IMR-90 (cell line): ENCODE measurements at regions not wholly inside any gene's neighbourhood (a gene's known extent, or its start where the extent isn't known, plus 50 kb on each side); places are given as distances from the start of the nearest gene placed in this dataset.

ENCODE experiments used
- ATAC-seq: fragments of 200-7000 bp; cut with Tn5 transposase; 2 replicates; pipeline ENCODE4 v1.9.1; 2020; ENCODE audit warnings: low read depth, mild to moderate bottlenecking, moderate library complexity
- BruUV-seq: library from RNA; stranded (reverse); fragments of 400-500 nt; replicated peaks from 2 replicates; lab custom pipeline; 2021; lab: Mats Ljungman, UMichigan
- CTCF ChIA-PET: fragments of 300-600 bp; formaldehyde crosslinking; extraction: SDS; loops from one replicate; lab custom pipeline; 2021; ENCODE audit warnings: antibody characterized with exemption; lab: Yijun Ruan, JAX
- POLR2A ChIA-PET: fragments of 300-600 bp; sonication (Branson Sonifier 250); formaldehyde crosslinking; loops from one replicate; lab custom pipeline; 2022; ENCODE audit warnings: antibody characterized with exemption; ENCODE audit not compliant: unreplicated experiment; lab: Charles Lee
- DNase-seq: peaks from one replicate; pipeline ENCODE4 v3.0.0; 2013
- H2AFZ ChIP-seq: replicated peaks from 2 replicates; pipeline ENCODE3; 2013; ENCODE audit warnings: low read length, mild to moderate bottlenecking; ENCODE audit not compliant: poor library complexity
- H2AK5ac ChIP-seq: 2 replicates; pipeline ENCODE4 v1.6.1; 2013; ENCODE audit warnings: low read depth, low read length, inconsistent platforms
- H2AK9ac ChIP-seq: replicated peaks from 2 replicates; pipeline ENCODE3; 2013; ENCODE audit warnings: mild to moderate bottlenecking, low read depth, low read length, moderate library complexity; ENCODE audit not compliant: poor library complexity
- H2BK120ac ChIP-seq: 2 replicates; pipeline ENCODE4 v1.6.1; 2013; ENCODE audit warnings: low read depth, low read length, inconsistent platforms
- H2BK15ac ChIP-seq: 3 replicates; pipeline ENCODE4 v1.6.1; 2013; ENCODE audit warnings: low read depth, low read length, inconsistent platforms
- H2BK20ac ChIP-seq: 2 replicates; pipeline ENCODE4 v1.6.1; 2013; ENCODE audit warnings: low read depth, mild to moderate bottlenecking, inconsistent platforms, low read length, moderate library complexity
- H2BK5ac ChIP-seq: 2 replicates; pipeline ENCODE4 v1.6.1; 2013; ENCODE audit warnings: mild to moderate bottlenecking, low read depth, low read length, inconsistent platforms; ENCODE audit not compliant: poor library complexity, severe bottlenecking
- H3K14ac ChIP-seq: replicated peaks from 2 replicates; pipeline ENCODE4 v1.6.1; 2013; ENCODE audit warnings: low read depth, low read length, inconsistent platforms
- H3K18ac ChIP-seq: 2 replicates; pipeline ENCODE4 v1.6.1; 2013; ENCODE audit warnings: low read depth, low read length, control low read depth
- H3K23ac ChIP-seq: 2 replicates; pipeline ENCODE4 v1.6.1; 2013; ENCODE audit warnings: low read depth, low read length, inconsistent platforms
- H3K27ac ChIP-seq: 2 replicates; pipeline ENCODE4 v1.5.1; 2013; ENCODE audit warnings: mild to moderate bottlenecking, control low read depth, low read length; ENCODE audit not compliant: insufficient read depth
- H3K27me3 ChIP-seq: 2 replicates; pipeline ENCODE4 v1.6.1; 2013; ENCODE audit warnings: low read length; ENCODE audit not compliant: control insufficient read depth, insufficient read depth
- H3K36me3 ChIP-seq: 2 replicates; pipeline ENCODE4 v1.6.1; 2013; ENCODE audit warnings: low read length, mixed read lengths; ENCODE audit not compliant: control insufficient read depth, insufficient read depth
- H3K4ac ChIP-seq: 2 replicates; pipeline ENCODE4 v1.6.1; 2013; ENCODE audit warnings: low read depth, low read length, inconsistent platforms
- H3K4me1 ChIP-seq: 2 replicates; pipeline ENCODE4 v1.6.1; 2013; ENCODE audit warnings: low read length, mixed read lengths; ENCODE audit not compliant: control insufficient read depth, insufficient read depth
- H3K4me2 ChIP-seq: 2 replicates; pipeline ENCODE4 v1.6.1; 2013; ENCODE audit warnings: low read depth, mild to moderate bottlenecking, control low read depth, low read length, moderate library complexity
- H3K4me3 ChIP-seq: 2 replicates; pipeline ENCODE4 v1.5.1; 2013; ENCODE audit warnings: low read depth, mild to moderate bottlenecking, control low read depth, low read length, moderate library complexity; ENCODE audit not compliant: insufficient read depth
- H3K56ac ChIP-seq: 2 replicates; pipeline ENCODE4 v1.6.1; 2013; ENCODE audit warnings: low read length, inconsistent platforms; ENCODE audit not compliant: insufficient read depth; ENCODE audit errors: extremely low read depth
- H3K79me1 ChIP-seq, 2 experiments: 2 replicates each; pipeline ENCODE4 v1.6.1; 2013; ENCODE audit warnings: low read length in 2 of 2, inconsistent platforms in 1 of 2, low read depth in 1 of 2
- H3K9ac ChIP-seq: 2 replicates; pipeline ENCODE4 v1.6.1; 2013; ENCODE audit warnings: low read depth, low read length, control low read depth
- H3K9me1 ChIP-seq: 2 replicates; pipeline ENCODE4 v1.6.1; 2013; ENCODE audit warnings: low read length, inconsistent platforms; ENCODE audit not compliant: insufficient read depth
- H3K9me3 ChIP-seq: 2 replicates; pipeline ENCODE4 v1.6.1; 2013; ENCODE audit warnings: low read length; ENCODE audit not compliant: control insufficient read depth, insufficient read depth
- H4K20me1 ChIP-seq: 2 replicates; pipeline ENCODE4 v1.6.1; 2013; ENCODE audit warnings: low read length, inconsistent platforms; ENCODE audit not compliant: insufficient read depth
- H4K5ac ChIP-seq: 2 replicates; pipeline ENCODE4 v1.6.1; 2013; ENCODE audit warnings: mild to moderate bottlenecking, low read depth, low read length, control low read depth
- H4K8ac ChIP-seq, 2 experiments: 2 replicates each; pipeline ENCODE4 v1.6.1; 2013; ENCODE audit warnings: low read depth in 2 of 2, low read length in 2 of 2, control low read depth in 1 of 2, inconsistent platforms in 1 of 2
- H4K91ac ChIP-seq: 2 replicates; pipeline ENCODE4 v1.6.1; 2013; ENCODE audit warnings: low read depth, low read length, inconsistent platforms; ENCODE audit not compliant: insufficient read depth
- BHLHE40 ChIP-seq: fragments of 150-350 bp; IDR thresholded peaks from 2 replicates; pipeline ENCODE4 v1.6.1; 2016; ENCODE audit warnings: mild to moderate bottlenecking, low read depth, low read length
- CTCF ChIP-seq: conservative IDR thresholded peaks from 2 replicates; pipeline ENCODE4 v1.5.1; 2012; ENCODE audit warnings: mild to moderate bottlenecking, low read depth, low read length, improper control_type of control experiment
- FOS ChIP-seq: fragments of 150-350 bp; IDR thresholded peaks from 2 replicates; pipeline ENCODE4 v1.6.1; 2016; ENCODE audit warnings: low read depth, low read length
- MAFK ChIP-seq: IDR thresholded peaks from 2 replicates; pipeline ENCODE4 v1.6.1; 2012; ENCODE audit warnings: low read depth, low read length, improper control_type of control experiment
- MAZ ChIP-seq: IDR thresholded peaks from 2 replicates; pipeline ENCODE4 v1.6.1; 2012; ENCODE audit warnings: low read depth, mild to moderate bottlenecking, low read length, improper control_type of control experiment, moderate library complexity, borderline replicate concordance
- MXI1 ChIP-seq: IDR thresholded peaks from 2 replicates; pipeline ENCODE4 v1.6.1; 2012; ENCODE audit warnings: low read depth, mild to moderate bottlenecking, low read length, moderate library complexity, borderline replicate concordance
- NFE2L2 ChIP-seq: fragments of 150-350 bp; IDR thresholded peaks from 2 replicates; pipeline ENCODE4 v1.6.1; 2016; ENCODE audit warnings: low read depth, mild to moderate bottlenecking, low read length
- POLR2A ChIP-seq: IDR thresholded peaks from 2 replicates; pipeline ENCODE4 v1.6.1; 2012; ENCODE audit warnings: mild to moderate bottlenecking, low read depth, low read length
- RCOR1 ChIP-seq: IDR thresholded peaks from 2 replicates; pipeline ENCODE4 v1.6.1; 2012; ENCODE audit warnings: mild to moderate bottlenecking, low read length, improper control_type of control experiment; ENCODE audit not compliant: insufficient replicate concordance
- RFX5 ChIP-seq: IDR thresholded peaks from 2 replicates; pipeline ENCODE4 v1.8.0; 2012; ENCODE audit warnings: low read depth, mild to moderate bottlenecking, low read length, moderate library complexity
- SMC3 ChIP-seq: fragments of 150-350 bp; IDR thresholded peaks from 2 replicates; pipeline ENCODE4 v1.6.1; 2016; ENCODE audit warnings: low read depth, mild to moderate bottlenecking, antibody characterized with exemption, low read length, moderate library complexity
- WGBS, 2 experiments: methylation state at CpG; one replicate each; pipeline versions ENCODE4 v1.1.5 to v1.1.7; 2013; ENCODE audit warnings: missing lambda C conversion rate in 2 of 2; ENCODE audit not compliant: insufficient read length in 1 of 2; ENCODE audit errors: extremely low coverage in 2 of 2; 5-methylcytosine and 5-hydroxymethylcytosine counted together
- dilution Hi-C: fragments of 300-500 bp; cut with HindIII; formaldehyde crosslinking; loops from one replicate; pipeline ENCODE4 v1.14.3; 2018; ENCODE audit warnings: low sequenced_read_pairs; ENCODE audit not compliant: unreplicated experiment
- in situ Hi-C: fragments of 300-500 bp; cut with MboI; formaldehyde crosslinking; loops from 3 replicates; pipeline ENCODE4 v1.14.3; 2019; ENCODE audit warnings: low sequenced_read_pairs, inconsistent platforms, mixed read lengths
- intact Hi-C: fragments of 100-400 bp; cut with micrococcal nuclease; formaldehyde crosslinking; loops from 2 replicates; pipeline ENCODE4 v1.10.0; 2022
- TF ChIP-seq, protein P1 (sequence below): fragments of 150-350 bp; IDR thresholded peaks from 2 replicates; pipeline ENCODE4 v1.6.1; 2016; ENCODE audit warnings: low read depth, mild to moderate bottlenecking, low read length, moderate library complexity, borderline replicate concordance
- TF ChIP-seq, protein P2 (sequence below): fragments of 150-350 bp; IDR thresholded peaks from 2 replicates; pipeline ENCODE4 v1.6.1; 2017; ENCODE audit warnings: mild to moderate bottlenecking, antibody characterized with exemption, low read length, low read depth

DNA sequence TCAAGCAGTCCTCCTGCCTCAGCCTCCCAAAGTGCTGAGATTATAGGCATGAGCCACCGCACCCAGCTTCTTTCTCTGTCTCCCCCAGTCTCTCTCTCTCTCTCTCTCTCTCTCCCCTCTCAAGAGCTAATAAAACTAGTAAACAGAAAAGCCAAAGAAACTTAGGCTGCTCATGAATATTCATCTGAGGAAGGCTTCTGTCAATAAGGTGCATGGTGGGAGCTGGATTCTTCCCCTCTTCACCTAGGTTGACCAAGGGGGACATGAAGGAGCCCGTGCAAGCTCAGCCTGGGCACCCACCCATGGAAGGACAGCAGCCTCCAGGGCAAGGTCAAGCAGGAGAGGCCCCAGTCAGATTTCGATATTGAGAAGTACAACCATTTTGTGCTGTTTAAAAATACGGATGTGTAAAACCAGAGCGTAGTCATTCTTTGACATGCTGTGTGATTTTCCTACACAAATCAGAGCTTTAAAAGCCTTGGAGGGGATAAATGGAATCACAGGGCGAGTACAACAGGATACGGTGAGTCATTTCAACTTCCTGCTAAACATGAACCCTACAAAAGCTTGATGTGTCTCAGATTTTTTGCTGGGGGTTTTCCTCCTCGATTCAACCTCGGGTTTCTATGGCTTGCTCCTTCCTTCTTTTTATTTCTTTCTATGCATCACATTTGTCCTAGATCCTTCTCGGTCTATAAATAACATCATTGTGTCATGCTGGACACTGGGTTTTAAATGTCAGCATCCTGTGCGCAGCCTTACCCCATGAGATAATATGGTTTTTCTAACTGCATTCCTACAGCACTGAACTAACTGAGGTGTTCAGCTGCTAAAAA, 368.9 kb upstream of the JARID2 start:
- Histone ChIP-seq H3K27ac (peak overlapping the region; percentile 92), H3K4ac (peak overlapping the region; percentile 88), H3K36me3 (no peaks in the 10 kb centered on the region), H3K23ac (peak overlapping the region; percentile 96), H3K4me3 (no peak overlapping the region; the same call in 1 of the 2 replicates), H2BK5ac (peak overlapping the region; percentile 94), H3K56ac (peak overlapping the region; percentile 45), H3K9me1 (peaks cover 5% of the 10 kb centered on the region; the same call in 1 of the 2 replicates), H2BK20ac (peak overlapping the region; percentile 93), H4K91ac (peak overlapping the region; percentile 90), H3K14ac (peak overlapping the region; percentile 93), H2AFZ (peak overlapping the region; percentile 88), H3K79me1 (0 out of 4 replicates have a peak, but pooled peaks cover 0 to under 1% of the 10 kb centered on the region in 2 experiments), H3K9ac (peak overlapping the region; percentile 21), H4K5ac (peak overlapping the region; percentile 74), H3K27me3 (no peaks in the 10 kb centered on the region), H3K4me2 (peak overlapping the region; percentile 65), H4K8ac (peak overlapping the region; percentile 84 to 94), H3K9me3 (no peaks in the 10 kb centered on the region), H3K18ac (peak overlapping the region; percentile 82), H2BK120ac (peak overlapping the region; percentile 99), H2BK15ac (peak overlapping the region; percentile 92; the same call in 2 of the 3 replicates), H2AK9ac (peak overlapping the region; percentile 93), H2AK5ac (peak overlapping the region; percentile 92; the same call in 1 of the 2 replicates), H3K4me1 (peaks cover 11% of the 10 kb centered on the region), H4K20me1 (no peaks in the 10 kb centered on the region)
- DNase-seq (peak; percentile 94), ATAC-seq (peak; percentile 76)
- intact Hi-C loops = no loop called here
- in situ Hi-C loops = no loop called here
- dilution Hi-C loops = no loop called here
- BruUV-seq = no TSS peak
- ChIA-PET CTCF (interaction anchor here (0.6 kb wide), 1 partner anchor 1956 kb away, joined by 3 read pairs; no protein-coding TSS in a partner anchor), POLR2A (interaction anchor here (0.6 kb wide), 1 partner anchor 359 kb away, joined by 3 read pairs; no protein-coding TSS in a partner anchor)
- 20% methylated on average over 2 of the region's 11 CpGs; no CpG with 5 or more reads in 1 of the 2 experiments for WGBS, 2 experiments
- TF ChIP-seq, protein P1, sequence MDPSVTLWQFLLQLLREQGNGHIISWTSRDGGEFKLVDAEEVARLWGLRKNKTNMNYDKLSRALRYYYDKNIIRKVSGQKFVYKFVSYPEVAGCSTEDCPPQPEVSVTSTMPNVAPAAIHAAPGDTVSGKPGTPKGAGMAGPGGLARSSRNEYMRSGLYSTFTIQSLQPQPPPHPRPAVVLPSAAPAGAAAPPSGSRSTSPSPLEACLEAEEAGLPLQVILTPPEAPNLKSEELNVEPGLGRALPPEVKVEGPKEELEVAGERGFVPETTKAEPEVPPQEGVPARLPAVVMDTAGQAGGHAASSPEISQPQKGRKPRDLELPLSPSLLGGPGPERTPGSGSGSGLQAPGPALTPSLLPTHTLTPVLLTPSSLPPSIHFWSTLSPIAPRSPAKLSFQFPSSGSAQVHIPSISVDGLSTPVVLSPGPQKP = no peak
- no peak for TF ChIP-seq SMC3
- no peak for TF ChIP-seq RFX5
- TF ChIP-seq RCOR1 = no peak
- TF ChIP-seq MXI1 = no peak
- no peak for TF ChIP-seq MAZ
- no peak for TF ChIP-seq CTCF
- TF ChIP-seq POLR2A = peak; percentile 31; the same call in 1 of the 2 replicates
- TF ChIP-seq FOS = peak; percentile 58; the same call in 1 of the 2 replicates
- no peak for TF ChIP-seq NFE2L2
- no peak for TF ChIP-seq MAFK
- TF ChIP-seq, protein P2, sequence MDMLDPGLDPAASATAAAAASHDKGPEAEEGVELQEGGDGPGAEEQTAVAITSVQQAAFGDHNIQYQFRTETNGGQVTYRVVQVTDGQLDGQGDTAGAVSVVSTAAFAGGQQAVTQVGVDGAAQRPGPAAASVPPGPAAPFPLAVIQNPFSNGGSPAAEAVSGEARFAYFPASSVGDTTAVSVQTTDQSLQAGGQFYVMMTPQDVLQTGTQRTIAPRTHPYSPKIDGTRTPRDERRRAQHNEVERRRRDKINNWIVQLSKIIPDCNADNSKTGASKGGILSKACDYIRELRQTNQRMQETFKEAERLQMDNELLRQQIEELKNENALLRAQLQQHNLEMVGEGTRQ = no peak
- no peak for TF ChIP-seq BHLHE40
